OCI-LY1 (cell line): ENCODE measurements at regions not wholly inside any gene's neighbourhood (a gene's known extent, or its start where the extent isn't known, plus 50 kb on each side); places are given as distances from the start of the nearest gene placed in this dataset.

Experiments used
- CTCF ChIP-seq: fragments of 200-600 bp; sonication (generic), shearing (Covaris generic); IDR thresholded peaks from 2 replicates; pipeline ENCODE4 v1.5.1; 2017; ENCODE audit warnings: mild to moderate bottlenecking, antibody characterized with exemption, low read length, moderate library complexity, mixed read lengths
- EZH2 ChIP-seq: fragments of 200-600 bp; sonication (generic), shearing (Covaris generic); IDR thresholded peaks from 2 replicates; pipeline ENCODE4 v1.8.0; 2017; ENCODE audit warnings: borderline replicate concordance, mixed run types, mild to moderate bottlenecking, antibody characterized with exemption, low read length, moderate library complexity, mixed read lengths

- TF ChIP-seq CTCF: no peak
- TF ChIP-seq EZH2: no peak
Observed at GRCh38 chr14:25113394-25113793, 63.4 kb upstream of the STXBP6 start.
